ENCODE measurements at regions not wholly inside any gene's neighbourhood (a gene's known extent, or its start where the extent isn't known, plus 50 kb on each side); places are given as distances from the start of the nearest gene placed in this dataset.

DNA sequence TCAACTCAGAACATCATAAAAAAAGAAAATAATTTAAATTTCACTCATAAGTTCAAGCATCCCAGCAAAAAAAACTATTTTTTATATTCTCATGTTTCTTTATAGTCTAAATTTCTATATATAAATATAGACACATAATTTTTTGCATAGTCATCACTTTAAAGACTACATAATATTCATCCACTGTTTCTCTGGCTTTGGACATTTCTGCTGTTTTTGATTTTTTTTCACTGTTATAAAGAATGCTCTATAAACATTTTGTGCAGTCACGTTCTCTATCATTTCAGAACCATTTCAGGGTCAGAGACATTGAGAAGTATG is 59.7 kb upstream of the CLPB start:
- TF ChIP-seq POLR2AphosphoS5 (IDR thresholded peaks at IDR 0.05; ENCODE audit: low read depth) = no peak
- TF ChIP-seq, protein P1, sequence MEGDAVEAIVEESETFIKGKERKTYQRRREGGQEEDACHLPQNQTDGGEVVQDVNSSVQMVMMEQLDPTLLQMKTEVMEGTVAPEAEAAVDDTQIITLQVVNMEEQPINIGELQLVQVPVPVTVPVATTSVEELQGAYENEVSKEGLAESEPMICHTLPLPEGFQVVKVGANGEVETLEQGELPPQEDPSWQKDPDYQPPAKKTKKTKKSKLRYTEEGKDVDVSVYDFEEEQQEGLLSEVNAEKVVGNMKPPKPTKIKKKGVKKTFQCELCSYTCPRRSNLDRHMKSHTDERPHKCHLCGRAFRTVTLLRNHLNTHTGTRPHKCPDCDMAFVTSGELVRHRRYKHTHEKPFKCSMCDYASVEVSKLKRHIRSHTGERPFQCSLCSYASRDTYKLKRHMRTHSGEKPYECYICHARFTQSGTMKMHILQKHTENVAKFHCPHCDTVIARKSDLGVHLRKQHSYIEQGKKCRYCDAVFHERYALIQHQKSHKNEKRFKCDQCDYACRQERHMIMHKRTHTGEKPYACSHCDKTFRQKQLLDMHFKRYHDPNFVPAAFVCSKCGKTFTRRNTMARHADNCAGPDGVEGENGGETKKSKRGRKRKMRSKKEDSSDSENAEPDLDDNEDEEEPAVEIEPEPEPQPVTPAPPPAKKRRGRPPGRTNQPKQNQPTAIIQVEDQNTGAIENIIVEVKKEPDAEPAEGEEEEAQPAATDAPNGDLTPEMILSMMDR (IDR thresholded peaks at IDR 0.05; ENCODE audit: insufficient read depth, low read length) = no peak
- TF ChIP-seq, protein P2, sequence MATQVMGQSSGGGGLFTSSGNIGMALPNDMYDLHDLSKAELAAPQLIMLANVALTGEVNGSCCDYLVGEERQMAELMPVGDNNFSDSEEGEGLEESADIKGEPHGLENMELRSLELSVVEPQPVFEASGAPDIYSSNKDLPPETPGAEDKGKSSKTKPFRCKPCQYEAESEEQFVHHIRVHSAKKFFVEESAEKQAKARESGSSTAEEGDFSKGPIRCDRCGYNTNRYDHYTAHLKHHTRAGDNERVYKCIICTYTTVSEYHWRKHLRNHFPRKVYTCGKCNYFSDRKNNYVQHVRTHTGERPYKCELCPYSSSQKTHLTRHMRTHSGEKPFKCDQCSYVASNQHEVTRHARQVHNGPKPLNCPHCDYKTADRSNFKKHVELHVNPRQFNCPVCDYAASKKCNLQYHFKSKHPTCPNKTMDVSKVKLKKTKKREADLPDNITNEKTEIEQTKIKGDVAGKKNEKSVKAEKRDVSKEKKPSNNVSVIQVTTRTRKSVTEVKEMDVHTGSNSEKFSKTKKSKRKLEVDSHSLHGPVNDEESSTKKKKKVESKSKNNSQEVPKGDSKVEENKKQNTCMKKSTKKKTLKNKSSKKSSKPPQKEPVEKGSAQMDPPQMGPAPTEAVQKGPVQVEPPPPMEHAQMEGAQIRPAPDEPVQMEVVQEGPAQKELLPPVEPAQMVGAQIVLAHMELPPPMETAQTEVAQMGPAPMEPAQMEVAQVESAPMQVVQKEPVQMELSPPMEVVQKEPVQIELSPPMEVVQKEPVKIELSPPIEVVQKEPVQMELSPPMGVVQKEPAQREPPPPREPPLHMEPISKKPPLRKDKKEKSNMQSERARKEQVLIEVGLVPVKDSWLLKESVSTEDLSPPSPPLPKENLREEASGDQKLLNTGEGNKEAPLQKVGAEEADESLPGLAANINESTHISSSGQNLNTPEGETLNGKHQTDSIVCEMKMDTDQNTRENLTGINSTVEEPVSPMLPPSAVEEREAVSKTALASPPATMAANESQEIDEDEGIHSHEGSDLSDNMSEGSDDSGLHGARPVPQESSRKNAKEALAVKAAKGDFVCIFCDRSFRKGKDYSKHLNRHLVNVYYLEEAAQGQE (IDR thresholded peaks at IDR 0.05; ENCODE audit: insufficient replicate concordance, low read depth) = no peak
- no peak for TF ChIP-seq GABPA (IDR thresholded peaks at IDR 0.05; ENCODE audit: low read depth)
- TF ChIP-seq SPI1 (IDR thresholded peaks at IDR 0.05; ENCODE audit: borderline replicate concordance, low read depth) = no peak
